GM12865 (cell line): ENCODE measurements at regions not wholly inside any gene's neighbourhood (a gene's known extent, or its start where the extent isn't known, plus 50 kb on each side); places are given as distances from the start of the nearest gene placed in this dataset.
A peak's percentile ranks its signal among the peaks of the same experiment; 100 is the strongest.

ENCODE experiments used
- DNase-seq: peaks from one replicate; pipeline ENCODE4 v3.0.0; 2010; ENCODE audit warnings: low read depth
- H3K4me3 ChIP-seq: 2 replicates; pipeline ENCODE4 v1.5.1; 2011; ENCODE audit warnings: mild to moderate bottlenecking, low read depth, low read length, control low read depth
- TF ChIP-seq, protein P1 (sequence below): IDR thresholded peaks from 2 replicates; pipeline ENCODE4 v1.5.1; 2011; ENCODE audit warnings: low read length, control low read depth, low read depth, inconsistent platforms; ENCODE audit not compliant: insufficient read depth; ENCODE audit errors: missing control alignments

DNA sequence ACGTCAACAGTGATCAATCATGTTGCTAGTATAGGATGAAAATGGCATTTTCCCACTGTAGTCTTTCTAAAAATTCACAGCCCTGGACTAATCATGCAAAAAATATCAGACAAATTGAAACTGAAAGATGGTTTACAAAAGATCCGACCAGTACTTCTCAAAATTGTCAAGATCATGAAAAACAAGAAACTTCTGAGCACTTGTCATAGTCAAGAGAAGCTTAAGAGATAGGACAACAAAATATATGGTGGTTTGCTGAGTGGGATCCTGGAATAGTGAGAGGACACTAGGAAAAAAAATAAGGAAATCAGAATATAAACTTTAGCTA lies 101.1 kb downstream of the NAA11 start:
- TF ChIP-seq, protein P1, sequence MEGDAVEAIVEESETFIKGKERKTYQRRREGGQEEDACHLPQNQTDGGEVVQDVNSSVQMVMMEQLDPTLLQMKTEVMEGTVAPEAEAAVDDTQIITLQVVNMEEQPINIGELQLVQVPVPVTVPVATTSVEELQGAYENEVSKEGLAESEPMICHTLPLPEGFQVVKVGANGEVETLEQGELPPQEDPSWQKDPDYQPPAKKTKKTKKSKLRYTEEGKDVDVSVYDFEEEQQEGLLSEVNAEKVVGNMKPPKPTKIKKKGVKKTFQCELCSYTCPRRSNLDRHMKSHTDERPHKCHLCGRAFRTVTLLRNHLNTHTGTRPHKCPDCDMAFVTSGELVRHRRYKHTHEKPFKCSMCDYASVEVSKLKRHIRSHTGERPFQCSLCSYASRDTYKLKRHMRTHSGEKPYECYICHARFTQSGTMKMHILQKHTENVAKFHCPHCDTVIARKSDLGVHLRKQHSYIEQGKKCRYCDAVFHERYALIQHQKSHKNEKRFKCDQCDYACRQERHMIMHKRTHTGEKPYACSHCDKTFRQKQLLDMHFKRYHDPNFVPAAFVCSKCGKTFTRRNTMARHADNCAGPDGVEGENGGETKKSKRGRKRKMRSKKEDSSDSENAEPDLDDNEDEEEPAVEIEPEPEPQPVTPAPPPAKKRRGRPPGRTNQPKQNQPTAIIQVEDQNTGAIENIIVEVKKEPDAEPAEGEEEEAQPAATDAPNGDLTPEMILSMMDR = no peak
- H3K4me3 ChIP-seq = no peak overlapping the region
- DNase-seq = peak; percentile 31

DNA sequence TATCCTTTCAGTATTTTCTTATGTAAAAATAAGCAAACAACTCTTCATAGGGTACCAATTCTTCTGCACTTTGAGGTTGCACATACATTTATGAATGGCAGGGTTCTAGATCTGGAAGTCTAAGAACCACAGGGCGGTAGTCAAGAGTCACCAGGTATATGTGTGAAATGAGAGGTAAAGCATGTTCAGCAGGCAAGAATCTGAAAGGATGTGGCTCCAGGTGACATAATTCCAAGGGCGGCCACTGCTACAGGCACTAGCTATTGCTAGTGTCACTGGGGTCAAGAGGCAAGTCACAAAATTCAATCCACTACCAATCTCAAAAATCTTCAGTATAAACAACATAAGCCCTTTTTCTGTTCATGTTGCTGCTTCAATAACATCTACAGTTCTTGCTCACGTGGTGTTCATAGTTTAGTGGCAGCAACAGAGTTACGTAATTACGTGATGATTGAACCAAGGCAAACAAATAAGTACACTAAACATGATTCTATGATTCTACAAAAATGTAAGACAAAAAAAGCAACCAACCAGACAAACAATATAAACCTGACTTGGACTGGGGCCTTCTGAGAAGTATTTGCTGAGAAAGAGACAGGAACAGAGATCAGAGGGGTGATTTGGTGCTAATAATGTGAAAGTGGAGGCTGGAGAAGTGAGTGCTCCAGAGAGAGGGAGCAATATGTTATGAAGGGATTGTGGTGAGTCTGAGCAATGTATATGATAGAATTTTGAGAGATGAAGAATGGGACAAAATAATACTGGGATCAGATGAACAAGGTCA lies 101.7 kb downstream of the NAA11 start:
- no peak overlapping the region for H3K4me3 ChIP-seq
- TF ChIP-seq, protein P1 = no peak

DNA sequence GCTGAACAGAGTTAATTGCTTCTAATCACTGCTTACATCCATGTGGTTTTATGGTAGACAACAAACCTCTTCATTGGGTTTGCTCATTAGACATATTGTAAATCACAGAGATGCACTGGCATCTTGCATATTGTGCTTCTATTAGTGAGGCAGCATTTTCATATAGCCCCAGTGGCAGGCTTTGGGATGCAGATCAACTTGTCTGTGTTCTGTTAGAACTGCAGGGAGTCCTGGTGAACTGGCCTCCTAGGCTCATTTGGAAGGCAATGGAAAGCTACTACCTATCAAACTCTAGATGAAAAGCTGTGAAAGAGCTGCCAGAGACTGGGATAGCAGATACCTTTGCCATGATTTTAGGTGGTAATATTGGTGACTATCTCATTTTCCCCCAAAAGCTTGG lies 108.8 kb downstream of the NAA11 start:
- TF ChIP-seq, protein P1 = no peak
- DNase-seq = no peak
- no peak overlapping the region for H3K4me3 ChIP-seq

More for the DNA sequence above, 101.7 kb downstream of the NAA11 start:
- DNase-seq = no peak

DNA sequence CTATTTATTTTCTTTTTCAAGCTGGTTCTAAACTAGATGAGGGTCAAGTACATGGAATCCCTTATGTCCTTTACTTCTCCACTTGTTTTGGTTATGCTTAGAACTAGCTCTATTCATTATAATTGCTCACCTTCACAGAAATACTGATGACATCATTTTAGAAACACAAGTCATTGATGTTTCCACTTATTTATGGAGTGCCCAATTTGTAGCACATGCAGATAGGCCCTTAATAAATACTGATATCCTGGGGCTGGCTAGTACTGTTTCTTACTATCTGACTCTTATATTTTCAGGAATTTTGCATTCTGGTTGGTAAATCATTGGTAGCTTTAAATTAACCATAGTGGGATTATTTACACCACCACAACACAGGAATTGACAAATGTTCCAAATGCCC lies 112.2 kb downstream of the NAA11 start:
- DNase-seq = no peak
- TF ChIP-seq, protein P1 = no peak
- no peak overlapping the region for H3K4me3 ChIP-seq

DNA sequence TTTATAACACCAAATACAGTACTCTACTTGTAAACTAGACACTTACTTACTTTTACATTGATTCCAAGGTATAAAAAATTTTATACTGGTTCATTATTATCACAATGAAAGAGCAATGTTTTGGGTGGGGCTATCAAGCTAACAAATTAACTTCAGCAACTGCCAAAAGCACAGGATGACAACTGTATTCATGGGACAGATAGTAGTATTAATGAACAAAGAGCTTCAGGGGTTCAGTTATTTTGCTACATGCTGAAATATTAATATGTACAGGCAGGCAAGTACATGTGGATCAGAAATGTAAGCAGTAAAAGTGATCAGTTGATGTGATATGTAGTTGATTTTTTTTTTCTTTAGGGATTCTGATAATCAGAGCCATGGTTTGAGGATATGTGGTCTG lies 112.9 kb downstream of the NAA11 start:
- TF ChIP-seq, protein P1 = no peak
- H3K4me3 ChIP-seq = no peak overlapping the region
- DNase-seq = no peak

DNA sequence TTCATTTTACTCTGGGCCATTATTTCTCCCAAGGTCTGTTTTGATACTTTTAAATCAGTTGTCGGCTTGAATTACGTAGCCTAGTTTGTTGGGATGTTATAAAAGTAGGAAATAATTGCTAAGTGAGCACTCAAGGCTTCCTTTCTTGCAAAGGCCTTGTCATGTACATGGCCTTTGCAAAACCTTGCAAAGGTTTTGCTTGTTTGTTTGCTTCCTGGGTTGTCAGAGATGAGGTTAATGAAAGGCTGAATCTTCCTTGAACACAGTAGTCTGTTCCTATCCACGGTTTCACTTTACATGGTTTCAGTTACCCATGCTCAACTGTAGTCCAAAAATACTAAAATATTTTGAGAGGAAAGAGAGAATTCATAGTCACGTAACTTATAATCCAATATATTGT lies 113.5 kb downstream of the NAA11 start:
- TF ChIP-seq, protein P1 = no peak
- no peak overlapping the region for H3K4me3 ChIP-seq
- DNase-seq = peak; percentile 4

DNA sequence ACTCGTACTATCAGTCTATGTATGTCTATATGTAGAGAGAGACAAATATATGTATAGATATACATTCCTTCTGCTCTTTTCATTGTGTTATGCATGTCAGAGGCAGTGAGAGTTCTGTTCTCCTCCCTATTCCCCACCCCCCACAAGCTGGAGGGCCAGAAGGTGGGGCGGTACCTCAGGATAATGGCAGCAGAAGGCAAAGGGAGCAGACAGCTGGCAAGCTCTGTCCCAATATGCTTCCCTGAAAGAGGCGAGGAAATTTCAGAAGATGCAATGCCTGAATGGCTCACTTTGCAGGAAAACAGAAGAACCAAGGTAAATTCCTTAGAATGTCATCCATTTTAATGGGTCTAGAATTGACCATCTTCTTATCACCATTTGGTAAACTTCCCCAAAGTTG lies 114.4 kb downstream of the NAA11 start:
- TF ChIP-seq, protein P1 = no peak
- DNase-seq = no peak
- H3K4me3 ChIP-seq = no peak overlapping the region
